CD4-positive, alpha-beta memory T cell (primary cell): ENCODE measurements at regions not wholly inside any gene's neighbourhood (a gene's known extent, or its start where the extent isn't known, plus 50 kb on each side); places are given as distances from the start of the nearest gene placed in this dataset.

Experiments
- CTCF ChIA-PET: fragments of 350-600 bp; sonication (Branson Sonifier 250); formaldehyde crosslinking; loops from one replicate; lab custom pipeline; 2021; ENCODE audit warnings: inconsistent platforms; ENCODE audit not compliant: partially characterized antibody; lab: Charles Lee
- POLR2A ChIA-PET: fragments of 350-600 bp; sonication (Branson Sonifier 250); formaldehyde crosslinking; loops from one replicate; lab custom pipeline; 2021; ENCODE audit not compliant: partially characterized antibody; lab: Charles Lee
- DNase-seq, 5 donors: peaks; one replicate each; pipeline versions ENCODE4 v3.0.0 to v3.0.0-alpha.2; 2020 to 2022; ENCODE audit warnings: mixed read lengths in 1 of 5
- H3K27ac ChIP-seq: one replicate; pipeline ENCODE4 v1.7.0; 2013; ENCODE audit warnings: low read depth, low read length
- H3K27me3 ChIP-seq: 2 replicates; pipeline ENCODE4 v1.7.0; 2013; ENCODE audit warnings: mild to moderate bottlenecking, low read length, moderate library complexity; ENCODE audit not compliant: insufficient read depth
- H3K36me3 ChIP-seq: 2 replicates; pipeline ENCODE4 v1.7.0; 2013; ENCODE audit warnings: mild to moderate bottlenecking, low read length, moderate library complexity; ENCODE audit not compliant: insufficient read depth
- H3K4me1 ChIP-seq: 2 replicates; pipeline ENCODE4 v1.7.0; 2013; ENCODE audit warnings: mild to moderate bottlenecking, low read length, moderate library complexity; ENCODE audit not compliant: insufficient read depth
- H3K4me3 ChIP-seq, 2 donors: one replicate each; pipeline ENCODE4 v1.7.0; 2013; ENCODE audit warnings: low read length in 2 of 2, mild to moderate bottlenecking in 1 of 2
- H3K9me3 ChIP-seq, 2 donors: one replicate each; pipeline ENCODE4 v1.7.0; 2013; ENCODE audit warnings: low read length in 2 of 2, control low read depth in 1 of 2; ENCODE audit not compliant: control insufficient read depth in 1 of 2
- H3K27ac Mint-ChIP-seq, 7 donors: one replicate each; pipeline ENCODE4 v1.8.0; 2020 to 2021; ENCODE audit warnings: mixed read lengths in 7 of 7, mild to moderate bottlenecking in 6 of 7, inconsistent platforms in 3 of 7, moderate library complexity in 3 of 7
- H3K27me3 Mint-ChIP-seq, 2 donors: one replicate each; pipeline ENCODE4 v1.8.0; 2020 to 2021; ENCODE audit warnings: mixed read lengths in 2 of 2
- H3K36me3 Mint-ChIP-seq, 2 donors: one replicate each; pipeline ENCODE4 v1.8.0; 2020 to 2021; ENCODE audit warnings: mixed read lengths in 2 of 2, inconsistent platforms in 1 of 2, mild to moderate bottlenecking in 1 of 2
- H3K4me1 Mint-ChIP-seq, 4 donors: one replicate each; pipeline ENCODE4 v1.8.0; 2020 to 2021; ENCODE audit warnings: mixed read lengths in 4 of 4, mild to moderate bottlenecking in 1 of 4
- H3K4me3 Mint-ChIP-seq, 8 donors: one replicate each; pipeline ENCODE4 v1.8.0; 2020 to 2021; ENCODE audit warnings: mixed read lengths in 8 of 8, mild to moderate bottlenecking in 7 of 8, moderate library complexity in 6 of 8, inconsistent platforms in 3 of 8
- H3K9me3 Mint-ChIP-seq, 8 donors: one replicate each; pipeline ENCODE4 v1.8.0; 2020 to 2021; ENCODE audit warnings: mixed read lengths in 8 of 8, mild to moderate bottlenecking in 5 of 8, inconsistent platforms in 3 of 8, moderate library complexity in 1 of 8
- intact Hi-C: fragments of 100-400 bp; cut with micrococcal nuclease; formaldehyde crosslinking; loops from one replicate; pipeline ENCODE4 v1.15.1; 2023

DNA sequence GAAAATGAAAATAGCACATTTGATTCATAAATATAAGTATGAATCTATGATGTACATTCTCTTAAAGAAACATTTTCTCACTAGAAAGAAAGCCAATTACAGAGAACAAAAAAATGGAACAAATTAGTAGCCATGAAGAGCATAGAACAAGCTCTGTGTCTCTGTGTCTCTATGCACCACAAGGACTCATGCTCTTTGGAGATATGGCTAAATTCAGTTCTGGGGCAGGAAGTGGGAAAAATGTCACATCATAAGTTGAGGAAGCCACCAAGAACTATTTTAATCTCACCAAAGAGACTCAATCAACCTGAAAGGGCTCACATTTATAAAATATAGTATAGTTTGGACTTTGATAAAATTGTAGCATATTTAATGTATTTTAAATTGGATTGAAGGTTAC is 1259.8 kb upstream of the GJE1 start:
- no peaks in the 10 kb centered on the region for H3K4me1 ChIP-seq
- H3K9me3 ChIP-seq, result no peaks in the 10 kb centered on the region
- H3K9me3 Mint-ChIP-seq, result peaks cover 0 to 9% (median 2%) of the 10 kb centered on the region in 8 donors
- H3K36me3 Mint-ChIP-seq, result no peaks in the 10 kb centered on the region
- H3K27me3 Mint-ChIP-seq, result peaks cover 0 to 2% of the 10 kb centered on the region in 2 donors
- no peak overlapping the region for H3K27ac ChIP-seq
- H3K4me3 ChIP-seq, result no peak overlapping the region
- ChIA-PET POLR2A (no interaction called here), CTCF (interaction anchor here (0.6 kb wide), 1 partner anchor 1234 kb away, joined by 3 read pairs; no protein-coding TSS in a partner anchor)
- no peaks in the 10 kb centered on the region for H3K27me3 ChIP-seq
- no peak overlapping the region for H3K27ac Mint-ChIP-seq
- H3K4me1 Mint-ChIP-seq, result no peaks in the 10 kb centered on the region
- no peak overlapping the region for H3K4me3 Mint-ChIP-seq
- intact Hi-C loops, result no loop called here
- no peaks in the 10 kb centered on the region for H3K36me3 ChIP-seq
- DNase-seq, result no peak

DNA sequence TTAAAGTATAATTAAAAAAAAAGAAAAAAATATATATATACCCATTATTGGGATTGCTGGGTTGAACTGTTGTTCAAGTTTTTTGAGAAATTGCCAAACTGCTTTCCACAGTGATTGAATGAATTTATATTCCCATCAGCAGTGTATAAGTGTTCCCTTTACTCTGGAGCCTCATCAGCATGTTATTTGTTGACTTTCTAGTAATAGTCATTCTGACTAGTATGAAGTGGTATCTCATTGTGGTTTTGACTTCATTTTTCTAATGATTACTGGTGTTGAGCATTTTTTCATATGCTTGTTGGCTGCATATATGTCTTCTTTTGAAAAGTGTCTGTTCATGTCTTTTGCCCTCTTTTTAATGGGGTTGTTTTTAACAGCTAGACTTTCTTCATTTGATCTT is 1260.8 kb upstream of the GJE1 start:
- H3K9me3 ChIP-seq, result no peaks in the 10 kb centered on the region
- Mint-ChIP-seq H3K4me1 (no peaks in the 10 kb centered on the region), H3K27me3 (peaks cover 0 to 2% of the 10 kb centered on the region in 2 donors), H3K4me3 (no peak overlapping the region), H3K27ac (no peak overlapping the region), H3K36me3 (no peaks in the 10 kb centered on the region), H3K9me3 (peaks cover 0 to 9% (median 2%) of the 10 kb centered on the region in 8 donors)
- no peaks in the 10 kb centered on the region for H3K36me3 ChIP-seq
- no peaks in the 10 kb centered on the region for H3K4me1 ChIP-seq
- no peak for DNase-seq
- no peak overlapping the region for H3K4me3 ChIP-seq
- no peak overlapping the region for H3K27ac ChIP-seq
- POLR2A ChIA-PET, result no interaction called here
- intact Hi-C loops, result no loop called here
- H3K27me3 ChIP-seq, result no peaks in the 10 kb centered on the region
- CTCF ChIA-PET, result no interaction called here

GRCh38 chr6:140867336-140867735 is 1265.4 kb upstream of the GJE1 start:
- no peak overlapping the region for H3K4me3 Mint-ChIP-seq
- H3K27ac Mint-ChIP-seq, result no peak overlapping the region
- peaks cover 0 to 9% (median 2%) of the 10 kb centered on the region in 8 donors for H3K9me3 Mint-ChIP-seq
- Histone ChIP-seq H3K27ac (no peak overlapping the region), H3K4me1 (no peaks in the 10 kb centered on the region), H3K27me3 (no peaks in the 10 kb centered on the region), H3K4me3 (no peak overlapping the region), H3K36me3 (no peaks in the 10 kb centered on the region), H3K9me3 (no peaks in the 10 kb centered on the region)
- intact Hi-C loops, result no loop called here
- DNase-seq, result no peak
- ChIA-PET CTCF (no interaction called here), POLR2A (no interaction called here)
- H3K4me1 Mint-ChIP-seq, result no peaks in the 10 kb centered on the region
- H3K27me3 Mint-ChIP-seq, result peaks cover 0 to 2% of the 10 kb centered on the region in 2 donors
- H3K36me3 Mint-ChIP-seq, result no peaks in the 10 kb centered on the region

DNA sequence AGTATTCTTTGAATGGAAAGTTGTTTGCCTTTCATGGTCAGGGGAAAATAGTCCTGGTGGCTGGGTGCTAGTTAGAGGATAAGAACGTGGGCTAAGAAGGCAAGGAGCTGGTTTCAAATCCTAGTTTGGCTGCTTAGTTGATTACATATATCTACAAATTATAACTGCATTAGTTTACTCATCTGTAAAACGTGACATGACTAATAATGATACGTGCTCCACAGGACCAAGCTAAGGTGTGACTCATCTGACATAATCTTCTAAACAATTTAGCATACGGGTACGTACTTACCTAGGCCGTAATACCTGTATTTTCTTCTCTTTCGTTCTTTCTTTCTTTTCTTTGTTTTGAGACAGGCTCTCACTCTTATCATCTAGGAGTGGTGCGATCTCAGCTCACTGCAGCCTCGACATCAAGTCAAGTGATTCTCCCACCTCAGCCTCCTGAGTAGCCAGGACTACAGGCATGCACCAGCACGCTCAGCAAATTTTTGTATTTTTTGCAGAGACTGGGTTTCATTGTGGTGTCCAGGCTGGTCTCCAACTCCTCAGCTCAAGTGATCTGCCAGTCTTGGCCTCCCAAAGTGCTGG is 1274.2 kb upstream of the GJE1 start:
- intact Hi-C loops, result no loop called here
- DNase-seq, result no peak
- Histone ChIP-seq H3K4me1 (no peaks in the 10 kb centered on the region), H3K9me3 (no peaks in the 10 kb centered on the region), H3K27me3 (no peaks in the 10 kb centered on the region), H3K27ac (no peak overlapping the region), H3K4me3 (no peak overlapping the region), H3K36me3 (no peaks in the 10 kb centered on the region)
- no peak overlapping the region for H3K27ac Mint-ChIP-seq
- H3K27me3 Mint-ChIP-seq, result no peaks in the 10 kb centered on the region
- ChIA-PET POLR2A (no interaction called here), CTCF (no interaction called here)
- no peaks in the 10 kb centered on the region for H3K36me3 Mint-ChIP-seq
- H3K4me1 Mint-ChIP-seq, result peaks cover 0 to 5% (median 0%) of the 10 kb centered on the region in 4 donors
- H3K4me3 Mint-ChIP-seq, result no peak overlapping the region
- no peaks in the 10 kb centered on the region for H3K9me3 Mint-ChIP-seq

DNA sequence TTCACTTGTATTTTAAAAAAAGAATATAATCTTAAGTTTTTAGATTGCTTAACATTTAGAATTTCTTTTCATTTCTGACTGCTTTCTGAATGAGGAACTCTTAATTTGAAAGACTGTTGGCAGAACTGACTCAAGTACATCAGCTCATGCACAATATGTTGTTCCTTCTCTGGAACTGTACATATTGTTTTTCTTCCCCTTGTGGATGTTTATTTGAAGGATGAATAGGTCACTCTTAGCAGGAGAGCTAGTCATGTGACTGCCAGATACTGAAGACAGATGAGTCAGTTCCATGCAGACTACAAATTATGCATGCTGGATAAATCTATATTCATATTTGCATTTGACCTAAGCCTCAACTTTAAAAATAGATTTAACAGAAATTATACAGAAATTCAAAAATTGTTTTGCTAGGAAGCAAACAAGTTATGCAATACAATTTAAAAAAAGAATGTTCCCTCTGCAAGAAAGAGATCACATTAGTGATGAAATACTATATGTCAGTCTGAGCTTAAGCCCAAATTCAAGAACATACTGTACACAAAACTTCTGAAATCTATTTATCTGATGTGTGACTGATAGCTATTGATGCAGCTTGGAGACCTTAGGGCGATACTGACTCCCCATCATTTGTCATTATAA is 1274.9 kb upstream of the GJE1 start:
- Histone ChIP-seq H3K4me1 (no peaks in the 10 kb centered on the region), H3K27me3 (no peaks in the 10 kb centered on the region), H3K27ac (no peak overlapping the region), H3K4me3 (no peak overlapping the region), H3K9me3 (no peaks in the 10 kb centered on the region), H3K36me3 (no peaks in the 10 kb centered on the region)
- Mint-ChIP-seq H3K27ac (no peak overlapping the region), H3K36me3 (no peaks in the 10 kb centered on the region), H3K9me3 (no peaks in the 10 kb centered on the region), H3K4me1 (peaks cover 0 to 5% (median 0%) of the 10 kb centered on the region in 4 donors), H3K27me3 (no peaks in the 10 kb centered on the region), H3K4me3 (no peak overlapping the region)
- ChIA-PET POLR2A (no interaction called here), CTCF (no interaction called here)
- intact Hi-C loops, result no loop called here
- no peak for DNase-seq

GRCh38 chr6:140855520-140855919 is 1277.2 kb upstream of the GJE1 start:
- Mint-ChIP-seq H3K27me3 (no peaks in the 10 kb centered on the region), H3K9me3 (no peaks in the 10 kb centered on the region), H3K4me1 (peaks cover 0 to 5% (median 0%) of the 10 kb centered on the region in 4 donors), H3K27ac (no peak overlapping the region), H3K36me3 (no peaks in the 10 kb centered on the region), H3K4me3 (no peak overlapping the region)
- Histone ChIP-seq H3K9me3 (no peaks in the 10 kb centered on the region), H3K27ac (no peak overlapping the region), H3K27me3 (no peaks in the 10 kb centered on the region), H3K4me1 (no peaks in the 10 kb centered on the region), H3K36me3 (no peaks in the 10 kb centered on the region), H3K4me3 (no peak overlapping the region)
- ChIA-PET CTCF (no interaction called here), POLR2A (no interaction called here)
- DNase-seq, result no peak
- intact Hi-C loops, result no loop called here

GRCh38 chr6:140854318-140854717 is 1278.4 kb upstream of the GJE1 start:
- H3K4me3 Mint-ChIP-seq, result no peak overlapping the region

More at GRCh38 chr6:140854318-140854717, 1278.4 kb upstream of the GJE1 start:
- peaks cover 0 to 5% (median 0%) of the 10 kb centered on the region in 4 donors for H3K4me1 Mint-ChIP-seq
- ChIA-PET POLR2A (no interaction called here), CTCF (no interaction called here)
- H3K27me3 Mint-ChIP-seq, result no peaks in the 10 kb centered on the region
- no peak for DNase-seq
- no peaks in the 10 kb centered on the region for H3K4me1 ChIP-seq
- no peaks in the 10 kb centered on the region for H3K9me3 Mint-ChIP-seq
- intact Hi-C loops, result no loop called here
- no peak overlapping the region for H3K27ac Mint-ChIP-seq
- no peaks in the 10 kb centered on the region for H3K36me3 Mint-ChIP-seq
- H3K36me3 ChIP-seq, result no peaks in the 10 kb centered on the region
- H3K9me3 ChIP-seq, result no peaks in the 10 kb centered on the region
- H3K27me3 ChIP-seq, result no peaks in the 10 kb centered on the region
- H3K27ac ChIP-seq, result no peak overlapping the region
- no peak overlapping the region for H3K4me3 ChIP-seq
